Hematopoietic multipotent progenitor cell treated with erythropoietin and hydrocortisone succinate and interleukin-3 and kit ligand, for 4 days (in vitro differentiated cells): ENCODE measurements at regions not wholly inside any gene's neighbourhood (a gene's known extent, or its start where the extent isn't known, plus 50 kb on each side); places are given as distances from the start of the nearest gene placed in this dataset.

Experiments used
- DNase-seq: peaks from one replicate; pipeline ENCODE4 v3.0.0-alpha.2; 2015

GRCh38 chr12:13375583-13376345 is 179.2 kb downstream of the EMP1 start:
- no peak for DNase-seq

DNA sequence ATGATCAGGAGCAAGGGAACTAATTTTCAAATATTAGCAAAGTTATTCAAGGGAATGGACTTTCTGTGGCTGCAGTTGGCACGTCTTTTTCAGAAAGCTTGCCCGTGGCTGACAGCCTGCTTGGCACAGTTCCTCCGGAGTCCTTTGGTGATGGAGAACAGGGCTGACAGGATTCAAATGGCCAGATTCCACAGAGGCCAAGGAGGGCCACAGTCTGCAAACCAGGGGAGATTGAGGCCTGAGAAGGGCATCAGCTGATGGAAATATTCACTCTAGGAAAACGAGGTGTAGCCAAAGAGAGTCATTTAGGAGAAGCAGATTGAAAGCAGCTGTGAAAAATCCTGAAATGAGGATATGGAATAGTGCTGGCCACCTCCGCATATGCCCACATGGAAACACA is 178.3 kb downstream of the EMP1 start:
- DNase-seq: no peak

GRCh38 chr12:13373803-13374202 is 177.3 kb downstream of the EMP1 start:
- DNase-seq: no peak

DNA sequence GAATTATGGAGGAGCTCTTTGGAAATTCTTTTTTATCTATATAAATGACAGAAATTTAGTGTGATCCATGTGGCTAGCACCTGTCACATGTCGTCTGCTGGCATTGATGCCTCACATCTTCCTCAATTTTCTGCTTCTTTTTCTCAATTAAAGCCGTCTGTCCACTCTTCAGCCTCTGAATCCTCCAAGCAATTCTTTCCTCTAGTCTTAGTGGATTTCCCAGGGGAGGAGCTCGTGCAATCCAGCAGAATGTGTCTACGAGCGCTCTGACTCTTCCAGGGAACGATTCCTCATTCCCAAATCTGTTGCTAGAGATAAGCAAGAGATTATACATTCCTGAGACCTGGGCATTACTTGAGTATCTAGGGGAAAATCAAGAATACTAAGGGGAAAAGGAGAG is 176.6 kb downstream of the EMP1 start:
- DNase-seq: no peak

DNA sequence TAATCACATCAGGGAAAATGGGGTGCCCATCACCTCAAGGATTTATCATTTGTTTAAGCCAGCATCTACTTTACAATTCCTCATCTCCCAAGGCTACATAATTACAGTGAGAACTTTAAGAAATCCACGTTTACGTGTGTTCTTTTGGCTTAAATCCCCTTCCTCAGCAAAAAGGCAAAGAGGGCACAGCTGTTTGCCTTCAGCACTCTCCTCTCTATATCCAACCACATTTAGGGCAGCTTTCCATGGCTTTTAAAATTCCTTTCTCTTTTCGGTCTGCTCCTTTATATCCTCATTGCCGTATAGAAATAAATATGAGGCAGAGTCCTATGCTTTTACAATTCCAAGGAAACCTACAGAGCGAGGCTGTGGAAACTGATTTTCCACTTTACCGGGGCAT is 175.9 kb downstream of the EMP1 start:
- no peak for DNase-seq

GRCh38 chr12:13371797-13372196 is 175.3 kb downstream of the EMP1 start:
- no peak for DNase-seq

GRCh38 chr12:13371367-13371766 is 174.8 kb downstream of the EMP1 start:
- DNase-seq: no peak

DNA sequence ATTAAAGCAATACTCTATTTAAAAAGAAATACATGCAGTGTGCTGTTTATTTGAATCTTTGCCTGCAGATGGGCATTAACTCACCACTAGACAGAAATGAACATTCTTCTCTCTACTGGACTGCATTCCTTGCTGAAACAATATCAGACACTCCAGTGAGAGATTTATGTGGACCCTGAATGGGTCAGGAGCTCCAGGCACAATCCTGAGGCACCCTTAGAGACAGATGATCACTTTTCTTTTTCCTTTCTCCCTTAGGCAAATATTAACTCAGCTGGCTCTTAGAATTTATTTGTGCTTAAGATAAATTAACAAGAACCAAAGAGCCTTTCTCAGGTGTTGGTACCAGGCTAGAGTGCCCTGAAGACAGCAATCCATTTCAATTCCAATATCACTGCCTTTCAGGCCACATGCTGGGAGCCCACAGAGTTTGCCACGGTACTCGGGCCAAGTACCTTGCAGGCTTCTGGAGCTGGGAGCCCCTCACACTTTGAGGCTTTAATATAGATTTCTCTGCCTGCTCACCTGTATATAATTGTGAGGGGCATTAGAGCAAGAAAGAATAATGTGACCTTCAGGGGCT is 173.0 kb downstream of the EMP1 start:
- DNase-seq: no peak

DNA sequence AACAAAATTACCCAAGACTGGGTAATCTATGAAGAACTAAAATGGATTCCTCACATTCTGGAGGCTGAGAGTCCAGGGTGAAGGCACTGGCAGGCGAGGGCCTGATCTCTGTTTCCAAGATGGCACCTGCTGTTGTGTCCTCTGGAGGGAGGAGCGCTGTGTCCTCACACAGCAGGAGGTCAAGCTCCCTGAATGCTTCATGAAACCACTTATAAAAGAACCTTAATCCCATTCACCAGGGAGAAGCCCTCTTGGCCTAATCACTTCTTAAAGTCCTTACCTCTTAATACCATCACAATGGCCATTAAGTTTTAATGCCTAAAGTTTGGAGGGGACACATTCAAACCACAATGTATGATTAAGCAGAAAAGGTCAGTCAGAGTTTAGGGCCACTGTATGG is 172.4 kb downstream of the EMP1 start:
- no peak for DNase-seq

DNA sequence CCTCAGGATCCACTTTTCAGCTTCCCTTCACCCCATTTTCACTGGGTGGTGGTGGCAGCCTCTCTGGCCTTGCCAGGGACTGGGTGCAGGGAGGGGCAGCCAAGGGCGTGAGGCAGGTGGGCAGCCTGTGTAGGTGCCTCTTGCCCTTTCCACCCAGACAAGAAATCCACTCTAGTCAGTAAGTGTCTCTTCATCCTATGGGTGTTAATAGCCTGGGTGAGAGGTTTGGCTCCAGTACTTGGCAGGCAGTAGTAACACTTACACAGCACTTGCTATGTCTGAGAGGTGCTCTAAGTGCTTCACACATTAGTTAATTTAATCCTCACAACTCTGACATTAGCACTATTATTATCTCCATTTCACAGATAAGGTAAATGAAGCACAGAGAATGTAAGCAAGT is 171.9 kb downstream of the EMP1 start:
- no peak for DNase-seq

- DNase-seq: no peak
These were observed 171.4 kb downstream of the EMP1 start for GRCh38 chr12:13367973-13368372.

DNA sequence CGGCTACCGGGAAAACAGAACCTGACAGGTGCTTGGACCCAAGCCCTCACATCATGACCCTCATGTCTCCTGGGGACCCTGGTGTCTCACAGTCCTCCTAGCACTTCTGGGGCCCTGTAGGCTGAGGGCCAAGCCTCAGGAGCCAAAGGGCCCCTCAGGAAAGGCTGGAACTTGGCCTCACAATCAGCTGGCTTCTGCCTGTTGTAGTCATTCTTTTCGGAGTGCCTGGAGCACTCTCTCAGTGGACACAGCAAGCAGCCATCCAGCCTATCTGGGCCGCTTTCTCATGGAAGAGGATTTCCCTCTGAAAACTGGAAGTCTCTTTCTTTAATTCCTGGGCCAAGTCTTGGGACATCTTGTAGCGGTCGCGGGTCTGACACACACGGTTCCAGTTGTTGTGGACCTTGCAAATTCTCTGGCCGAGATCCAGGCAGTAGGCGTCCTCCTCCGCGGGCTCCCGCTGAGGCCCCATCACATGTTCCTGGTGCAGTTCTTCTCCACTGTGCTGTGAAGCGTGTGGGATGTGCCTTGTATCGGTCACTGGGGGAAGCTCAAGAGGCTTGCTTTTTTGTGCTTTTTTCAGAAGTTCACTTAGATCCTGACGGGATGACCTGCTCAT is 169.3 kb downstream of the EMP1 start:
- no peak for DNase-seq

DNA sequence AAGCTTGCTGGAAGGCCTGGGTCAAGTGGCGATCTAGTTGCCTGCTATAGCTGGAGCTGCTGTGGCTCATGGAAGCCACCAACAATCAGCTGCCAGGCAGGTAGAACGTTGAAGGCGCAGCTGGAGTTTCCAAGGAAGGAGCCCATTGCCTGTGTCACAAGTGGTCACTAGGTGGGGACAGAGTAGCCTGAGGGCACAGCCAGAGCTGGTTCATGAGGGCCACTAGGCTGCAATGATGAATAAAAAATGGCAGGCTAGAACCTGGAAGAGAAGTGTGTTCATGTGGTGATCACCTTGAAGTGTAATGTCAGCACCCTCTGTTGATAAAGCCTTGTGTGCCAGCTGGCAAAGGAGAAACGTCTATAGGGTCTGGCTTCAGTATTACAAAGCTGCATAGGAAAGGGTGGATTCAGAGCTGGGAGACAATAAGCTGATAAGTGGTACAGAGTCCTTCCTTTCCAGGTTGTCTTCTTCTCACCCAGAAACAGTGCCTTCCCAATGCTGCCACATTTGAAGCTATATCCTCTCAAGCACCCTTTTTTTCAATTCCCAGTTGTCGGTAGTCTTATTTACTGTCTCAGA is 165.8 kb downstream of the EMP1 start:
- peak; percentile 80 for DNase-seq

DNA sequence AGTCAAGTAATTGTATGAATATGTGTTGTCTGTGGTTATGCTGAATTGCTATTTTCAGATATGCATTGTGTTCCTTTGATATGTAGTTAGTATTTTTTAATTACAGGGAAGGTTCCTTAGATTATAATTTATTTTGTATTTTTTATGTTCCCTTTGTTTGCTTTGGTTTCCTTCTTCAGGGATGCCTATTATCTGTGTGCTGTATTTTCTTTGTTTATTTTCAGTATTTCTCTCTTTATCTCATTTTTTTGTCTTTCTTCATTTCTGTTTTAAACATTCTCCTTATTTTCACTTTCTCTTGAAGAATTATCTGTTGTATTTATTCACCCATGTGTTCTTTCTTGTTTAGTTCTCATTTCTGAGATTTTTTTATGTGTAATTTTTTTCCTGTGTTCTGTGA is 163.1 kb downstream of the EMP1 start:
- no peak for DNase-seq

- DNase-seq: no peak
These were observed 161.9 kb downstream of the EMP1 start for GRCh38 chr12:13358391-13358905.

DNA sequence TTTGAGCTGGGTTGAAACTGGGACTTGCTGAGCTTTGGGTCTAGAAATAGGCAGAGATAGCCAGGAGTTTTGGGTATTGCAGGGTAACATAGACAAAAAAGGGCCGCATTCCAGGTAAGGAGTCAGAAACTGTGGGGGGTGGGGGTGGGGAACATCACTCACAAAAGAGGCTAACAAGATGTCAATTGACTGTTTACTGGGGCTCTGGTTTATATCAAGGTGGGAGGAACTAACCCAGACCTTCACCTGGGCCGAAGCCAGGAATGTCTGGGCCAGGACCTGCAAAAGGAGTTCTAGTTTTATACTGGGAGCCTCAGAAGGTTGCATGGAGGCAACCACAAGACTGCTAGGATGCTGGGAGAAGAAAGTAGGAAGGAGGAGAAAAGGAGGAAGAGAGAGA is 154.4 kb downstream of the EMP1 start:
- DNase-seq: no peak

DNA sequence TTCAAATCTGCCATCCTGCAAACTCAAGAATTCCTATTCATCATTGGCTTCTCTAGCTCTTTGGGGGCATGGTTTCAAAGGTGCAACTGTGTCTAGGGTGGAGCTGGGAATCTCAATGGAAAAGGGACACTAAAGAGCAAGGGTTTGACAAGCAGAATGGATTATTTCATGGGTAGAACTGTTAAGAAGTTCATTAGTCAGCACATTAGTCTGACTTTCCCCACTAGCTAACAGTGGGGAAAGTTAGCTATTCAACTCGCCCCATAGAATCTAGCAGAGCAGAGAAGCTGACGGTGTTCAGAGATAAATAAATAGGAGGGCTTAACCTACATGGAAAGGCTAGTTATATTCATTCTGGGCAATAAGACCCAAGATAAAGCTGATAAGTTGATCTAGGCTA is 153.9 kb downstream of the EMP1 start:
- no peak for DNase-seq

DNA sequence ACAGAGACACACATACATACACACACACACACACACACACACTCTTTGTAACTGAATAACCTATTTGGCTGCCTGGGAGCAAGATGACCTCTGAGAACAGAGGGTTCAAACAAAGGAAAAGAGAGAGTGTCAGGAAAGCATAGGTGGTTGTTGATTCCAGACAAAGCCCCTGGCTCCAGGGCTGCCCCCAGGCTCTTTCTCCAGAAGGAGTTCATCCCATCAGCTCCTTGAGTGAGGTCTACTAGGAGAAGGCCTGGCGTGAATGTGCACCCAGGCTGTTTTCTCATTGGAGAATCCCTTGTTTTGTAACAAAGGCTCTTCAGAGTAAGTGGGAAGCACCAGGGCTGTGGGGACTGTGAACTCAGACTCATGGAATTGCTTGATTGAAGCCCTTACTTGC is 151.9 kb downstream of the EMP1 start:
- no peak for DNase-seq

DNA sequence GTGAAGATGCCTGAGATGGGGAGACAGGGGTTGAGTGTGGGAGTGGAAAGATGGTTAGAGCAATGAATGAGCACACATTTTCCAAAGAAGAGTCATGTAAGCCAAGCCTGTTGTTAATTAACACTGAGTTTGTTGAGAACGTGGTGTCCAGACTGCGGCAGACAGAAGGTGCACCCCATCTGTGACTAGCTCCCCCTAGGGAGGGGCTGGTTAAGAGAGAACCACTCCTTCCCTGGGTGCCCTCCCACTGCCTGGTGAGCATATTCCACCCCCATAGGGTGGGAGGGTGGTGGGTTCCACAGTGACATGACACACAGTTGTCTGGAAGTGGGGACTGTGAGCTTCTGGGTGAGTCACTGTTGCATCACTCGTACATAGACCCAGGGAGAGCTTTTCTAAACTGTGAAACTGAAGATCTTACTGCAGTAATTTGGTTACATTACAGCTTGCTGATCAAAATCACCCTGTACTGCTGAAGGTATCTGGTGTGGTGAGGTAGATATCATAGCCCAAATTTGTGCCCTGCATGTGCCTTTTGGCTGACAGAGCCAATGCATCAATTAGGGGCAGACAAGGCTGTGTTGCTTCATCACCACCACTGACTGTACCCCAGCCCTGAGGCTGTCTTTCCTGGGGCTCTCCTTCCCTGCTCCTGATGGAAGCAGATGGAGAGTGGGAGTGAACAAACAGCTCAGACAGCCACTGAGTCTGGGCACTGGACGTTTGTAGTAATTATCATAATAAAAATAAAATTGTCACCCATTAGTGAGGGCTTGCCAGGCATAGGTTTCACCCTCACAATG is 150.9 kb downstream of the EMP1 start:
- no peak for DNase-seq

- DNase-seq: no peak
These were observed 149.2 kb downstream of the EMP1 start for GRCh38 chr12:13345722-13346121.

GRCh38 chr12:13343375-13343774 is 146.8 kb downstream of the EMP1 start:
- no peak for DNase-seq

DNA sequence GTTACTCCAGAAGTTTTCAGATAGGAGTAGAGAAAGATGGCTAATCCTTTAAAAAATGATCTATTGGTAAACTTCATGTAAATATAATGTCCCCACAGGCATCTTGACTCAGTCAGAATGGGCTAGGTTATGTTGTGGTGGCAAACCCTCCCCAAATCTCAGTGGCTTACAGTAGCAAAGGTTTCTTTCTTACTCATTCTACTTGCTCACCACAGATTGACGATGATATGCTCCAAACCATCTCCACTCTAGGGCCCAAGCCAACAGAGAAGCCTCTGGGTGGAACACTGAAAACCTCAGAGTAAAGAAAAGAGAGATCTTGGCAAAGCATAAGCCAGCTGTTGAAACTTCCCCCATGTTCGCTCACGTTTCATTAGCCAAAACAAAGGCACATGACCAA is 146.4 kb downstream of the EMP1 start:
- no peak for DNase-seq

- DNase-seq: no peak
These were observed 143.6 kb downstream of the EMP1 start for GRCh38 chr12:13340149-13340548.
